B cell (primary cell): ENCODE measurements at regions not wholly inside any gene's neighbourhood (a gene's known extent, or its start where the extent isn't known, plus 50 kb on each side); places are given as distances from the start of the nearest gene placed in this dataset.

Experiments used
- ATAC-seq: fragments of 200-7000 bp; cut with Tn5 transposase; one replicate; pipeline ENCODE4 v1.10.0; 2021; ENCODE audit warnings: low read depth, mild to moderate bottlenecking, moderate number of reproducible peaks, moderate library complexity
- CTCF ChIA-PET: fragments of 350-600 bp; sonication (Branson Sonifier 250); formaldehyde crosslinking; loops from one replicate; lab custom pipeline; 2021; ENCODE audit warnings: antibody characterized with exemption, inconsistent platforms; lab: Charles Lee
- POLR2A ChIA-PET: fragments of 350-600 bp; sonication (Branson Sonifier 250); formaldehyde crosslinking; loops from one replicate; lab custom pipeline; 2021; ENCODE audit warnings: antibody characterized with exemption; lab: Charles Lee
- DNase-seq: peaks from one replicate; pipeline ENCODE4 v3.0.0; 2013
- H2AFZ ChIP-seq: 2 replicates; pipeline ENCODE4 v1.6.1; 2012; ENCODE audit warnings: mild to moderate bottlenecking, low read depth, low read length; ENCODE audit not compliant: insufficient read depth, poor library complexity, severe bottlenecking
- H3K27ac ChIP-seq, 2 donors: 1 replicate in 1 of 2; 2 replicates in 1 of 2; pipeline ENCODE4 v1.5.1; 2012 to 2013; ENCODE audit warnings: low read length in 2 of 2, mild to moderate bottlenecking in 2 of 2, moderate library complexity in 1 of 2
- H3K27me3 ChIP-seq, 4 experiments: fragments of 200-600 bp in 1 of 4; sonication (generic) in 1 of 4; replicated peaks in 1 of 4; 1 replicate in 2 of 4; 2 replicates in 2 of 4; pipeline versions ENCODE4 v1.6.1 to v1.7.0; 2013 to 2016; ENCODE audit warnings: low read length in 3 of 4, mild to moderate bottlenecking in 2 of 4, mixed read lengths in 1 of 4, moderate library complexity in 1 of 4; ENCODE audit not compliant: insufficient read depth in 4 of 4, control insufficient read depth in 3 of 4; ENCODE audit errors: control extremely low read depth in 1 of 4
- H3K36me3 ChIP-seq, 2 experiments: replicated peaks in 1 of 2; 1 replicate in 1 of 2; 2 replicates in 1 of 2; pipeline versions ENCODE4 v1.6.1 to v1.7.1; 2013; ENCODE audit warnings: low read length in 1 of 2; ENCODE audit not compliant: insufficient read depth in 2 of 2, control insufficient read depth in 1 of 2; ENCODE audit errors: control extremely low read depth in 1 of 2, extremely low read depth in 1 of 2
- H3K4me1 ChIP-seq, 2 donors: fragments of 200-600 bp in 1 of 2; sonication (generic) in 1 of 2; 1 replicate in 1 of 2; 2 replicates in 1 of 2; pipeline versions ENCODE4 v1.5.1 to v1.6.1; 2013 to 2017; ENCODE audit warnings: low read length in 2 of 2; ENCODE audit not compliant: control insufficient read depth in 2 of 2, insufficient read depth in 2 of 2
- H3K4me2 ChIP-seq: replicated peaks from 2 replicates; pipeline ENCODE3; 2012; ENCODE audit warnings: mild to moderate bottlenecking, low read depth, low read length; ENCODE audit not compliant: poor library complexity, severe bottlenecking
- H3K4me3 ChIP-seq, 5 experiments: fragments of 200-600 bp in 1 of 5; sonication (generic) in 1 of 5; 1 replicate in 3 of 5; 2 replicates in 2 of 5; pipeline versions ENCODE4 v1.5.1 to v1.7.0; 2011 to 2016; ENCODE audit warnings: low read length in 4 of 5, mild to moderate bottlenecking in 4 of 5, low read depth in 2 of 5, control low read depth in 1 of 5, moderate library complexity in 1 of 5; ENCODE audit not compliant: insufficient read depth in 1 of 5; ENCODE audit errors: control extremely low read depth in 1 of 5, extremely low read depth in 1 of 5
- H3K79me2 ChIP-seq: fragments of 200-600 bp; sonication (generic); one replicate; pipeline ENCODE4 v1.6.0; 2016; ENCODE audit warnings: low read length; ENCODE audit not compliant: control insufficient read depth, insufficient read depth
- H3K9ac ChIP-seq: fragments of 200-600 bp; sonication (generic); 2 replicates; pipeline ENCODE4 v1.6.1; 2017; ENCODE audit warnings: mild to moderate bottlenecking, low read length, moderate library complexity
- H3K9me3 ChIP-seq, 3 donors: one replicate each; pipeline versions ENCODE4 v1.6.1 to v1.7.1; 2013; ENCODE audit warnings: low read length in 2 of 3; ENCODE audit not compliant: control insufficient read depth in 2 of 3, insufficient read depth in 1 of 3; ENCODE audit errors: control extremely low read depth in 1 of 3
- H4K20me1 ChIP-seq: 2 replicates; pipeline ENCODE4 v1.6.0; 2012; ENCODE audit warnings: mild to moderate bottlenecking, low read length; ENCODE audit not compliant: insufficient read depth, control insufficient read depth, poor library complexity, severe bottlenecking
- H3K27ac Mint-ChIP-seq: one replicate; pipeline ENCODE4 v1.8.0; 2021; ENCODE audit warnings: mixed read lengths
- H3K27me3 Mint-ChIP-seq: one replicate; pipeline ENCODE4 v1.8.0; 2021; ENCODE audit warnings: mixed read lengths
- H3K4me1 Mint-ChIP-seq: one replicate; pipeline ENCODE4 v1.8.0; 2021; ENCODE audit warnings: mixed read lengths
- H3K4me3 Mint-ChIP-seq: one replicate; pipeline ENCODE4 v1.8.0; 2021; ENCODE audit warnings: mixed read lengths
- H3K9me3 Mint-ChIP-seq: one replicate; pipeline ENCODE4 v1.8.0; 2022; ENCODE audit warnings: mixed read lengths; ENCODE audit not compliant: insufficient read depth
- CTCF ChIP-seq: fragments of 200-600 bp; IDR thresholded peaks from one replicate; pipeline ENCODE4 v1.8.0; 2022; ENCODE audit warnings: antibody characterized with exemption, mild to moderate bottlenecking
- EZH2 ChIP-seq: IDR thresholded peaks from 2 replicates; pipeline ENCODE4 v1.6.1; 2012; ENCODE audit warnings: borderline replicate concordance, low read depth, mild to moderate bottlenecking, moderate library complexity, low read length; ENCODE audit not compliant: insufficient read depth, poor library complexity, severe bottlenecking
- WGBS: methylation state at CpG from one replicate; pipeline ENCODE4 v1.1.5; 2013; ENCODE audit warnings: missing lambda C conversion rate; ENCODE audit not compliant: insufficient coverage; 5-methylcytosine and 5-hydroxymethylcytosine counted together
- intact Hi-C: fragments of 100-400 bp; cut with micrococcal nuclease; formaldehyde crosslinking; loops from one replicate; pipeline ENCODE4 v1.10.0; 2022

- Histone ChIP-seq H3K4me2 (no peak overlapping the region), H3K36me3 (no peaks in the 10 kb centered on the region), H4K20me1 (no peaks in the 10 kb centered on the region), H3K9me3 (peaks cover 0 to 14% (median 10%) of the 10 kb centered on the region in 3 donors), H3K4me1 (no peaks in the 10 kb centered on the region), H2AFZ (no peak overlapping the region), H3K4me3 (no peak overlapping the region), H3K79me2 (no peaks in the 10 kb centered on the region), H3K9ac (no peak overlapping the region), H3K27me3 (peaks cover 0 to 8% (median 3%) of the 10 kb centered on the region in 4 experiments), H3K27ac (no peak overlapping the region)
- ATAC-seq = no peak
- WGBS = no CpG with 5 or more reads among the region's 2 CpGs
- Mint-ChIP-seq H3K27me3 (peaks cover 32% of the 10 kb centered on the region), H3K9me3 (peaks cover 7% of the 10 kb centered on the region), H3K4me3 (no peak overlapping the region), H3K4me1 (no peaks in the 10 kb centered on the region), H3K27ac (no peak overlapping the region)
- ChIA-PET POLR2A (no interaction called here), CTCF (no interaction called here)
- TF ChIP-seq CTCF (no peak), EZH2 (no peak)
- no peak for DNase-seq
- intact Hi-C loops = no loop called here
Observed at GRCh38 chr10:31593124-31593523, 274.1 kb downstream of the ZEB1 start.

- Histone ChIP-seq H3K4me2 (no peak overlapping the region), H3K79me2 (no peaks in the 10 kb centered on the region), H3K27me3 (peaks cover 0 to 13% (median 4%) of the 10 kb centered on the region in 4 experiments), H3K9ac (no peak overlapping the region), H3K4me3 (no peak overlapping the region), H3K27ac (no peak overlapping the region), H3K9me3 (peaks cover 0 to 20% (median 14%) of the 10 kb centered on the region in 3 donors), H2AFZ (no peak overlapping the region), H4K20me1 (no peaks in the 10 kb centered on the region), H3K36me3 (no peaks in the 10 kb centered on the region), H3K4me1 (peaks cover 3 to 6% of the 10 kb centered on the region in 2 donors)
- ChIA-PET POLR2A (no interaction called here), CTCF (no interaction called here)
- DNase-seq (no peak), ATAC-seq (no peak)
- H3K27me3 Mint-ChIP-seq = peaks cover 38% of the 10 kb centered on the region
- no peak overlapping the region for H3K4me3 Mint-ChIP-seq
- no peak overlapping the region for H3K27ac Mint-ChIP-seq
- peaks cover 4% of the 10 kb centered on the region for H3K4me1 Mint-ChIP-seq
- intact Hi-C loops = no loop called here
- H3K9me3 Mint-ChIP-seq = peaks cover 7% of the 10 kb centered on the region
- TF ChIP-seq EZH2 (no peak), CTCF (no peak)
Observed at GRCh38 chr10:31591569-31591968, 272.6 kb downstream of the ZEB1 start.
